G401.6 (cell line): ENCODE measurements at regions not wholly inside any gene's neighbourhood (a gene's known extent, or its start where the extent isn't known, plus 50 kb on each side); places are given as distances from the start of the nearest gene placed in this dataset.
"Not testable (repeated sequence)": the region's sequence is repeated elsewhere in the genome, so short reads cannot be mapped to it uniquely, and the experiment has no call there.

ENCODE experiments used
- FAIRE-seq: peaks from 2 replicates; lab custom pipeline; 2012; peaks lifted over from hg19 to GRCh38; lab: Jason Lieb, UNC

- no peak for FAIRE-seq
Observed at GRCh38 chr3:176870451-176870850, 326.8 kb downstream of the TBL1XR1 start.

- FAIRE-seq, result no peak
Observed at GRCh38 chr3:176867681-176868663, 329.3 kb downstream of the TBL1XR1 start.

- FAIRE-seq, result no peak
Observed at GRCh38 chr3:176861137-176861536, 336.1 kb downstream of the TBL1XR1 start.

GRCh38 chr3:176856721-176857120, 340.6 kb downstream of the TBL1XR1 start:
- no peak for FAIRE-seq

- FAIRE-seq, result no peak
Observed at GRCh38 chr3:176855901-176856486, 341.3 kb downstream of the TBL1XR1 start.

GRCh38 chr3:176855213-176855612, 342.1 kb downstream of the TBL1XR1 start:
- FAIRE-seq, result no peak

GRCh38 chr3:176850498-176850897, 346.8 kb downstream of the TBL1XR1 start:
- FAIRE-seq, result no peak

GRCh38 chr3:176848431-176849214, 348.7 kb downstream of the TBL1XR1 start:
- no peak for FAIRE-seq

GRCh38 chr3:176842914-176843313, 354.4 kb downstream of the TBL1XR1 start:
- FAIRE-seq, result no peak

GRCh38 chr3:176840641-176841286, 356.5 kb downstream of the TBL1XR1 start:
- FAIRE-seq, result no peak

- no peak for FAIRE-seq
Observed at GRCh38 chr3:176839901-176840300, 357.4 kb downstream of the TBL1XR1 start.

- no peak for FAIRE-seq
Observed at GRCh38 chr3:176839466-176839865, 357.8 kb downstream of the TBL1XR1 start.

- FAIRE-seq, result not testable (repeated sequence)
Observed at GRCh38 chr3:176827244-176827643, 370.0 kb downstream of the TBL1XR1 start.

GRCh38 chr3:176824811-176825210, 372.5 kb downstream of the TBL1XR1 start:
- FAIRE-seq, result no peak

- no peak for FAIRE-seq
Observed at GRCh38 chr3:176820764-176821163, 376.5 kb downstream of the TBL1XR1 start.

- FAIRE-seq, result no peak
Observed at GRCh38 chr3:176816937-176817336, 380.3 kb downstream of the TBL1XR1 start.

- FAIRE-seq, result peak; percentile 45
Observed at GRCh38 chr3:176814285-176814684, 383.0 kb downstream of the TBL1XR1 start.

- FAIRE-seq, result no peak
Observed at GRCh38 chr3:176807938-176808337, 389.3 kb downstream of the TBL1XR1 start.

- FAIRE-seq, result no peak
Observed at GRCh38 chr3:176799675-176800074, 397.6 kb downstream of the TBL1XR1 start.

- FAIRE-seq, result no peak
Observed at GRCh38 chr3:176798680-176799079, 398.6 kb downstream of the TBL1XR1 start.

GRCh38 chr3:176796371-176796770, 400.9 kb downstream of the TBL1XR1 start:
- FAIRE-seq, result no peak

GRCh38 chr3:176795891-176796290, 401.4 kb downstream of the TBL1XR1 start:
- no peak for FAIRE-seq
